Liver (tissue), 8 donors: ENCODE measurements at regions not wholly inside any gene's neighbourhood (a gene's known extent, or its start where the extent isn't known, plus 50 kb on each side); places are given as distances from the start of the nearest gene placed in this dataset.

Experiments used
- DNase-seq: peaks from one replicate; pipeline ENCODE4 v3.0.0-alpha.2; 2017; ENCODE audit warnings: low spot score
- H3K27ac ChIP-seq, 2 donors: one replicate each; pipeline ENCODE4 v1.7.0; 2013; ENCODE audit warnings: inconsistent platforms in 2 of 2, low read length in 2 of 2, control low read depth in 1 of 2, low read depth in 1 of 2, mild to moderate bottlenecking in 1 of 2
- H3K27me3 ChIP-seq, 4 donors: one replicate each; pipeline versions ENCODE4 v1.6.1 to v1.7.0; 2013; ENCODE audit warnings: low read length in 3 of 4, inconsistent platforms in 1 of 4, mild to moderate bottlenecking in 1 of 4, moderate library complexity in 1 of 4; ENCODE audit not compliant: control insufficient read depth in 4 of 4, insufficient read depth in 4 of 4
- H3K36me3 ChIP-seq, 4 donors: one replicate each; pipeline versions ENCODE4 v1.6.1 to v1.7.0; 2013; ENCODE audit warnings: low read length in 3 of 4, mild to moderate bottlenecking in 3 of 4, low read depth in 1 of 4, moderate library complexity in 1 of 4; ENCODE audit not compliant: control insufficient read depth in 4 of 4, insufficient read depth in 3 of 4
- H3K4me1 ChIP-seq, 4 donors: one replicate each; pipeline versions ENCODE4 v1.6.1 to v1.7.0; 2013; ENCODE audit warnings: low read length in 3 of 4, mild to moderate bottlenecking in 3 of 4, moderate library complexity in 1 of 4; ENCODE audit not compliant: control insufficient read depth in 4 of 4, insufficient read depth in 4 of 4
- H3K4me3 ChIP-seq, 3 donors: one replicate each; pipeline versions ENCODE4 v1.6.1 to v1.7.0; 2013; ENCODE audit warnings: low read length in 3 of 3, control low read depth in 1 of 3, low read depth in 1 of 3, mild to moderate bottlenecking in 1 of 3
- H3K9ac ChIP-seq, 2 donors: one replicate each; pipeline ENCODE4 v1.7.0; 2013; ENCODE audit warnings: low read length in 2 of 2, mild to moderate bottlenecking in 2 of 2, moderate library complexity in 2 of 2, control low read depth in 1 of 2, low read depth in 1 of 2
- H3K9me3 ChIP-seq, 4 donors: one replicate each; pipeline versions ENCODE4 v1.6.1 to v1.7.0; 2013; ENCODE audit warnings: low read length in 3 of 4; ENCODE audit not compliant: control insufficient read depth in 4 of 4
- EGR1 ChIP-seq, 2 donors: IDR thresholded peaks; 2 replicates each; pipeline ENCODE4 v1.6.1; 2016 to 2018; ENCODE audit warnings: antibody characterized with exemption in 2 of 2, low read depth in 2 of 2
- FOXA1 ChIP-seq: IDR thresholded peaks from 2 replicates; pipeline ENCODE4 v1.6.1; 2016; ENCODE audit warnings: antibody characterized with exemption
- GABPA ChIP-seq, 2 donors: IDR thresholded peaks in 1 of 2; conservative IDR thresholded peaks in 1 of 2; 2 replicates each; pipeline ENCODE4 v1.6.1; 2016; ENCODE audit warnings: antibody characterized with exemption in 2 of 2, mild to moderate bottlenecking in 1 of 2, moderate library complexity in 1 of 2
- HNF4A ChIP-seq, 2 donors: conservative IDR thresholded peaks; 2 replicates each; pipeline ENCODE4 v1.6.1; 2016; ENCODE audit warnings: antibody characterized with exemption in 2 of 2, mild to moderate bottlenecking in 2 of 2
- HNF4G ChIP-seq: IDR thresholded peaks from 2 replicates; pipeline ENCODE4 v1.6.1; 2016; ENCODE audit warnings: antibody characterized with exemption
- JUND ChIP-seq, 2 donors: IDR thresholded peaks; 2 replicates each; pipeline ENCODE4 v1.6.1; 2016; ENCODE audit warnings: antibody characterized with exemption in 2 of 2
- NR2F2 ChIP-seq: IDR thresholded peaks from 2 replicates; pipeline ENCODE4 v1.6.1; 2016; ENCODE audit warnings: antibody characterized with exemption
- RAD21 ChIP-seq, 2 donors: IDR thresholded peaks; 2 replicates each; pipeline ENCODE4 v1.6.1; 2016; ENCODE audit warnings: antibody characterized with exemption in 2 of 2, mild to moderate bottlenecking in 2 of 2
- RXRA ChIP-seq, 2 donors: IDR thresholded peaks; 2 replicates each; pipeline ENCODE4 v1.6.1; 2017 to 2018; ENCODE audit warnings: antibody characterized with exemption in 2 of 2, mild to moderate bottlenecking in 1 of 2
- SP1 ChIP-seq: IDR thresholded peaks from 2 replicates; pipeline ENCODE4 v1.6.1; 2018; ENCODE audit warnings: antibody characterized with exemption, mild to moderate bottlenecking
- TAF1 ChIP-seq: conservative IDR thresholded peaks from 2 replicates; pipeline ENCODE4 v1.6.1; 2016; ENCODE audit warnings: antibody characterized with exemption, mild to moderate bottlenecking
- YY1 ChIP-seq: IDR thresholded peaks from 2 replicates; pipeline ENCODE4 v1.6.1; 2016; ENCODE audit warnings: antibody characterized with exemption, mild to moderate bottlenecking
- WGBS: extraction: QIAGEN DNeasy Blood & Tissue Kit; methylation state at CpG from one replicate; pipeline ENCODE4 v1.1.7; 2013; 5-methylcytosine and 5-hydroxymethylcytosine counted together
- TF ChIP-seq, protein P1 (sequence below): IDR thresholded peaks from 2 replicates; pipeline ENCODE4 v1.6.1; 2016; ENCODE audit warnings: antibody characterized with exemption
- TF ChIP-seq, protein P2 (sequence below): IDR thresholded peaks from 2 replicates; pipeline ENCODE4 v1.6.1; 2016; ENCODE audit warnings: antibody characterized with exemption, mild to moderate bottlenecking
- TF ChIP-seq, protein P3 (sequence below): IDR thresholded peaks from 2 replicates; pipeline ENCODE4 v1.6.1; 2016; ENCODE audit warnings: antibody characterized with exemption
- TF ChIP-seq, protein P4 (sequence below): IDR thresholded peaks from 2 replicates; pipeline ENCODE4 v1.6.1; 2016; ENCODE audit warnings: antibody characterized with exemption
- TF ChIP-seq, protein P5 (sequence below): fragments of 150-350 bp; IDR thresholded peaks from 2 replicates; pipeline ENCODE4 v1.5.1; 2017; ENCODE audit warnings: improper control_type of control experiment, low read depth, low read length; ENCODE audit not compliant: missing input control
- donor health status: healthy.
- donor health status: healthy.
- donor health status: healthy.
- donor health status: healthy.
- donor health status: healthy.

DNA sequence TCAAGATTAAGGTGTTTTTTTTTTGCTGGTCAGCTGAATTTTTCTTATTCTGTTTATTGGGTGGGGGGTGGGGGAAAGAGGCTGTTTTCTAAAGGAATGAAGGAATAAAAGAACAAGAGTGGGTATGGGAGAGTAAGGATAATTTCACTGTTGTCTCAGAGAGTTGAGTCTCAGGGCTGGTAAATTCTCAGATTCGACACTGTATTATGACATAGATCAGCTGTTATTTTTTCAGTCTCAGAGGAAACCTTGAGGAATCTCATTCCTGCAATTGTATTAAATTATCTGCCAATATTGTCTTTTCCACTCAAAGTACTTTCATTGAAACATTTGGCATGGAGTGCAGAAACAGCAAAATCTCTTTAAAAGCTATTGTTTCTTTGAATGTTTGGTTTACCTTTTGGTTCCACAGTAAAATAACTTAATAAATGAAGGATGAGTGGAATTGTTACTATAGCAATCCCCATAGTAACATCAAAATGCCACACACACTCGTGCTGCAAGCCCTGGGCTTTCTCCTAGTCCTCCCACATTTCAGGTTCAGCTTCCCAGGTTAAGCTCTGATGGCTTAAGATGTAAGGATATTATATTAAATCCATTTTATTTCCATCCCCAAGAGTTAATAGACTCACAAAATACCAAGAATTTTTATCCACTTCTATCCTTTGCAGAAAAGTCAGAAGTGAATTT is 478.7 kb upstream of the TCF4 start:
- DNase-seq: no peak
- Histone ChIP-seq H3K9me3 (no peaks in the 10 kb centered on the region), H3K4me3 (no peak overlapping the region), H3K4me1 (no peaks in the 10 kb centered on the region), H3K27me3 (no peaks in the 10 kb centered on the region), H3K36me3 (no peaks in the 10 kb centered on the region), H3K9ac (no peak overlapping the region), H3K27ac (no peak overlapping the region)
- 62% methylated on average over 2 of the region's 2 CpGs for WGBS
- TF ChIP-seq FOXA1: no peak
- TF ChIP-seq TAF1: no peak
- no peak for TF ChIP-seq YY1
- TF ChIP-seq, protein P1, sequence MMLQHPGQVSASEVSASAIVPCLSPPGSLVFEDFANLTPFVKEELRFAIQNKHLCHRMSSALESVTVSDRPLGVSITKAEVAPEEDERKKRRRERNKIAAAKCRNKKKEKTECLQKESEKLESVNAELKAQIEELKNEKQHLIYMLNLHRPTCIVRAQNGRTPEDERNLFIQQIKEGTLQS: no peak
- no peak for TF ChIP-seq EGR1 (IDR thresholded peaks at IDR 0.05; ENCODE audit: low read depth in 2 of 2)
- no peak for TF ChIP-seq HNF4A (conservative IDR thresholded peaks at IDR 0.05)
- no peak for TF ChIP-seq NR2F2
- no peak for TF ChIP-seq RAD21 (IDR thresholded peaks at IDR 0.05)
- TF ChIP-seq SP1: no peak
- TF ChIP-seq HNF4G: no peak
- TF ChIP-seq, protein P2, sequence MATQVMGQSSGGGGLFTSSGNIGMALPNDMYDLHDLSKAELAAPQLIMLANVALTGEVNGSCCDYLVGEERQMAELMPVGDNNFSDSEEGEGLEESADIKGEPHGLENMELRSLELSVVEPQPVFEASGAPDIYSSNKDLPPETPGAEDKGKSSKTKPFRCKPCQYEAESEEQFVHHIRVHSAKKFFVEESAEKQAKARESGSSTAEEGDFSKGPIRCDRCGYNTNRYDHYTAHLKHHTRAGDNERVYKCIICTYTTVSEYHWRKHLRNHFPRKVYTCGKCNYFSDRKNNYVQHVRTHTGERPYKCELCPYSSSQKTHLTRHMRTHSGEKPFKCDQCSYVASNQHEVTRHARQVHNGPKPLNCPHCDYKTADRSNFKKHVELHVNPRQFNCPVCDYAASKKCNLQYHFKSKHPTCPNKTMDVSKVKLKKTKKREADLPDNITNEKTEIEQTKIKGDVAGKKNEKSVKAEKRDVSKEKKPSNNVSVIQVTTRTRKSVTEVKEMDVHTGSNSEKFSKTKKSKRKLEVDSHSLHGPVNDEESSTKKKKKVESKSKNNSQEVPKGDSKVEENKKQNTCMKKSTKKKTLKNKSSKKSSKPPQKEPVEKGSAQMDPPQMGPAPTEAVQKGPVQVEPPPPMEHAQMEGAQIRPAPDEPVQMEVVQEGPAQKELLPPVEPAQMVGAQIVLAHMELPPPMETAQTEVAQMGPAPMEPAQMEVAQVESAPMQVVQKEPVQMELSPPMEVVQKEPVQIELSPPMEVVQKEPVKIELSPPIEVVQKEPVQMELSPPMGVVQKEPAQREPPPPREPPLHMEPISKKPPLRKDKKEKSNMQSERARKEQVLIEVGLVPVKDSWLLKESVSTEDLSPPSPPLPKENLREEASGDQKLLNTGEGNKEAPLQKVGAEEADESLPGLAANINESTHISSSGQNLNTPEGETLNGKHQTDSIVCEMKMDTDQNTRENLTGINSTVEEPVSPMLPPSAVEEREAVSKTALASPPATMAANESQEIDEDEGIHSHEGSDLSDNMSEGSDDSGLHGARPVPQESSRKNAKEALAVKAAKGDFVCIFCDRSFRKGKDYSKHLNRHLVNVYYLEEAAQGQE: no peak
- TF ChIP-seq, protein P3, sequence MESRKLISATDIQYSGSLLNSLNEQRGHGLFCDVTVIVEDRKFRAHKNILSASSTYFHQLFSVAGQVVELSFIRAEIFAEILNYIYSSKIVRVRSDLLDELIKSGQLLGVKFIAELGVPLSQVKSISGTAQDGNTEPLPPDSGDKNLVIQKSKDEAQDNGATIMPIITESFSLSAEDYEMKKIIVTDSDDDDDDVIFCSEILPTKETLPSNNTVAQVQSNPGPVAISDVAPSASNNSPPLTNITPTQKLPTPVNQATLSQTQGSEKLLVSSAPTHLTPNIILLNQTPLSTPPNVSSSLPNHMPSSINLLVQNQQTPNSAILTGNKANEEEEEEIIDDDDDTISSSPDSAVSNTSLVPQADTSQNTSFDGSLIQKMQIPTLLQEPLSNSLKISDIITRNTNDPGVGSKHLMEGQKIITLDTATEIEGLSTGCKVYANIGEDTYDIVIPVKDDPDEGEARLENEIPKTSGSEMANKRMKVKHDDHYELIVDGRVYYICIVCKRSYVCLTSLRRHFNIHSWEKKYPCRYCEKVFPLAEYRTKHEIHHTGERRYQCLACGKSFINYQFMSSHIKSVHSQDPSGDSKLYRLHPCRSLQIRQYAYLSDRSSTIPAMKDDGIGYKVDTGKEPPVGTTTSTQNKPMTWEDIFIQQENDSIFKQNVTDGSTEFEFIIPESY: no peak
- no peak for TF ChIP-seq GABPA (IDR thresholded peaks at IDR 0.05 in 1 of 2, conservative IDR thresholded peaks at IDR 0.05 in 1 of 2)
- TF ChIP-seq RXRA (IDR thresholded peaks at IDR 0.05): no peak
- TF ChIP-seq, protein P4, sequence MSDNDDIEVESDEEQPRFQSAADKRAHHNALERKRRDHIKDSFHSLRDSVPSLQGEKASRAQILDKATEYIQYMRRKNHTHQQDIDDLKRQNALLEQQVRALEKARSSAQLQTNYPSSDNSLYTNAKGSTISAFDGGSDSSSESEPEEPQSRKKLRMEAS: no peak
- TF ChIP-seq JUND (IDR thresholded peaks at IDR 0.05): no peak
- TF ChIP-seq, protein P5, sequence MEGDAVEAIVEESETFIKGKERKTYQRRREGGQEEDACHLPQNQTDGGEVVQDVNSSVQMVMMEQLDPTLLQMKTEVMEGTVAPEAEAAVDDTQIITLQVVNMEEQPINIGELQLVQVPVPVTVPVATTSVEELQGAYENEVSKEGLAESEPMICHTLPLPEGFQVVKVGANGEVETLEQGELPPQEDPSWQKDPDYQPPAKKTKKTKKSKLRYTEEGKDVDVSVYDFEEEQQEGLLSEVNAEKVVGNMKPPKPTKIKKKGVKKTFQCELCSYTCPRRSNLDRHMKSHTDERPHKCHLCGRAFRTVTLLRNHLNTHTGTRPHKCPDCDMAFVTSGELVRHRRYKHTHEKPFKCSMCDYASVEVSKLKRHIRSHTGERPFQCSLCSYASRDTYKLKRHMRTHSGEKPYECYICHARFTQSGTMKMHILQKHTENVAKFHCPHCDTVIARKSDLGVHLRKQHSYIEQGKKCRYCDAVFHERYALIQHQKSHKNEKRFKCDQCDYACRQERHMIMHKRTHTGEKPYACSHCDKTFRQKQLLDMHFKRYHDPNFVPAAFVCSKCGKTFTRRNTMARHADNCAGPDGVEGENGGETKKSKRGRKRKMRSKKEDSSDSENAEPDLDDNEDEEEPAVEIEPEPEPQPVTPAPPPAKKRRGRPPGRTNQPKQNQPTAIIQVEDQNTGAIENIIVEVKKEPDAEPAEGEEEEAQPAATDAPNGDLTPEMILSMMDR: no peak
